ENCODE measurements at regions not wholly inside any gene's neighbourhood (a gene's known extent, or its start where the extent isn't known, plus 50 kb on each side); places are given as distances from the start of the nearest gene placed in this dataset.

DNA sequence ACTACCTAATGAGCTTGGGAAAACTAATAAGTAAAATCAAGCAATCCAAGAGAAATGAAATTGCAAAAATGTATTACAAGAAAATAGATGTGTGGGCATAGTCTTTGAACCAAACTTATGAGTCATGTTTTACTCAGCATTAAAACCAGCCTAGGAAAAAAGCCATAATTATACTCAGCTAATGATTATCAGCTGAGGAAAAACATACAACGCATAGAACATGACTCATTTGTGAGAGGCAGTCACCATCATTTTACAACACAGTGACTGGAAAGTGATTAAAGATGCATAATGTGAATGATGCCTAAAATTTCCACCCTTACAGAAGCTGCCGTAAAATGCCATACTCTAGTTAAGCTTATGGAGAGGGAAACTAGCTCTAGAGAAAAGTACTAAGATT, 238.0 kb upstream of the EOMES start (continued):
- TF ChIP-seq, protein P1, sequence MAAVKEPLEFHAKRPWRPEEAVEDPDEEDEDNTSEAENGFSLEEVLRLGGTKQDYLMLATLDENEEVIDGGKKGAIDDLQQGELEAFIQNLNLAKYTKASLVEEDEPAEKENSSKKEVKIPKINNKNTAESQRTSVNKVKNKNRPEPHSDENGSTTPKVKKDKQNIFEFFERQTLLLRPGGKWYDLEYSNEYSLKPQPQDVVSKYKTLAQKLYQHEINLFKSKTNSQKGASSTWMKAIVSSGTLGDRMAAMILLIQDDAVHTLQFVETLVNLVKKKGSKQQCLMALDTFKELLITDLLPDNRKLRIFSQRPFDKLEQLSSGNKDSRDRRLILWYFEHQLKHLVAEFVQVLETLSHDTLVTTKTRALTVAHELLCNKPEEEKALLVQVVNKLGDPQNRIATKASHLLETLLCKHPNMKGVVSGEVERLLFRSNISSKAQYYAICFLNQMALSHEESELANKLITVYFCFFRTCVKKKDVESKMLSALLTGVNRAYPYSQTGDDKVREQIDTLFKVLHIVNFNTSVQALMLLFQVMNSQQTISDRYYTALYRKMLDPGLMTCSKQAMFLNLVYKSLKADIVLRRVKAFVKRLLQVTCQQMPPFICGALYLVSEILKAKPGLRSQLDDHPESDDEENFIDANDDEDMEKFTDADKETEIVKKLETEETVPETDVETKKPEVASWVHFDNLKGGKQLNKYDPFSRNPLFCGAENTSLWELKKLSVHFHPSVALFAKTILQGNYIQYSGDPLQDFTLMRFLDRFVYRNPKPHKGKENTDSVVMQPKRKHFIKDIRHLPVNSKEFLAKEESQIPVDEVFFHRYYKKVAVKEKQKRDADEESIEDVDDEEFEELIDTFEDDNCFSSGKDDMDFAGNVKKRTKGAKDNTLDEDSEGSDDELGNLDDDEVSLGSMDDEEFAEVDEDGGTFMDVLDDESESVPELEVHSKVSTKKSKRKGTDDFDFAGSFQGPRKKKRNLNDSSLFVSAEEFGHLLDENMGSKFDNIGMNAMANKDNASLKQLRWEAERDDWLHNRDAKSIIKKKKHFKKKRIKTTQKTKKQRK (IDR thresholded peaks at IDR 0.05; ENCODE audit: low read length): no peak

DNA sequence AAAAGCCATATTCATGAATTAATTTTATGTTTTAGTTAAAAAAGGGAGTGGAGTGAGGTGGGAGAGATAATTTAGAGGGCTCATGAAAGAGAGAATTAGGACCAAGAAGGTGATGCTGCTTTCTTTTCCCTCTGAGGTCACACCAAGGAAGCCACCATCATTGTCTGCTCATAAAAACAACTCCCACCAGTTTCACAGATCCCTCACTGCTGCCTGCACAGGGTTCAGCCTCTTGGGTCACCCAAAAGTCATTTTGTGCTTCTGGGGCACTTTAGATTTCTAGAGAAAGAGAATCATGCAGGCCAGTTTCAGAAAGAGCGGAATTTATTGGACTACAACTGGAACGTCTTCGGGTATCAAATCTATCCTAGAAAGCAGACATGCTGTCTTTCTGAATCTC, 241.4 kb upstream of the EOMES start:
- H3K4me3 ChIP-seq (replicated peaks in 1 of 3; ENCODE audit: insufficient read depth in 1 of 3, low read depth in 2 of 3, low read length in 3 of 3): no peak overlapping the region
- no peaks in the 10 kb centered on the region for H3K36me3 ChIP-seq (replicated peaks in 1 of 2; ENCODE audit: control insufficient read depth in 1 of 2, insufficient read depth in 2 of 2, low read length in 2 of 2)
- H3K9me3 ChIP-seq (ENCODE audit: low read length): no peaks in the 10 kb centered on the region
- 17% methylated on average over 3 of the region's 3 CpGs for WGBS (ENCODE audit: low lambda C conversion rate)
- no peak overlapping the region for H3K27ac ChIP-seq (ENCODE audit: extremely low read length, insufficient read depth, low read length)
- in situ Hi-C loops (cut with HindIII; ENCODE audit: extremely low pct_ligation_motif_present, low pct_unique_long_range_greater_than_20kb): no loop called here
- DNase-seq (ENCODE audit: low spot score): no peak
- BruUV-seq (replicated peaks): no TSS peak
- no peaks in the 10 kb centered on the region for H3K4me1 ChIP-seq (ENCODE audit: insufficient read depth, low read length)
- H3K79me2 ChIP-seq (ENCODE audit: insufficient read depth, low read length): no peaks in the 10 kb centered on the region
- intact Hi-C loops (cut with micrococcal nuclease; ENCODE audit: unreplicated experiment): loop anchor here (5.0 kb wide), 1 partner anchor 1894 kb away; no protein-coding TSS in a partner anchor
- ChIA-PET POLR2A (no interaction called here), CTCF (ENCODE audit: low intra/inter-chr PET ratio, low total read pairs) (no interaction called here)
- H3K9ac ChIP-seq (ENCODE audit: insufficient read depth, low read depth, low read length): no peak overlapping the region
- H3K4me2 ChIP-seq (ENCODE audit: low read depth, low read length): no peak overlapping the region
- no peak for TF ChIP-seq ZNF816 (CRISPR knock-in tag; IDR thresholded peaks at IDR 0.05; ENCODE audit: borderline replicate concordance)
- TF ChIP-seq KDM5A (IDR thresholded peaks at IDR 0.05; ENCODE audit: borderline replicate concordance, low read length): no peak
- no peak for TF ChIP-seq IKZF5 (CRISPR knock-in tag; IDR thresholded peaks at IDR 0.05)
- TF ChIP-seq, protein P2, sequence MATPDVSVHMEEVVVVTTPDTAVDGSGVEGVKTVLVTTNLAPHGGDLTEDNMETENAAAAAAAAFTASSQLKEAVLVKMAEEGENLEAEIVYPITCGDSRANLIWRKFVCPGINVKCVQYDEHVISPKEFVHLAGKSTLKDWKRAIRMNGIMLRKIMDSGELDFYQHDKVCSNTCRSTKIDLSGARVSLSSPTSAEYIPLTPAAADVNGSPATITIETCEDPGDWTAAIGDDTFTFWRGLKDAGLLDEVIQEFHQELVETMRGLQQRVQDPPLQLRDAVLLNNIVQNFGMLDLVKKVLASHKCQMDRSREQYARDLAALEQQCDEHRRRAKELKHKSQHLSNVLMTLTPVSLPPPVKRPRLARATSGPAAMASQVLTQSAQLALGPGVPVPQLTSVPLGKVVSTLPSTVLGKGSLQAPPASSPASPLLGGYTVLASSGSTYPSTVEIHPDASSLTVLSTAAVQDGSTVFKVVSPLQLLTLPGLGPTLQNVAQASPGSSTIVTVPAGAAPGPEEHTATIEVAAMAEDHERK (CRISPR knock-in tag; IDR thresholded peaks at IDR 0.05; ENCODE audit: low read depth): no peak
- no peak for TF ChIP-seq HMG20B (CRISPR knock-in tag; conservative IDR thresholded peaks at IDR 0.05)
- TF ChIP-seq ZBTB44 (CRISPR knock-in tag; IDR thresholded peaks at IDR 0.05): no peak
- TF ChIP-seq ZNF274 (CRISPR knock-in tag; IDR thresholded peaks at IDR 0.05): no peak
- TF ChIP-seq HHEX (CRISPR knock-in tag; IDR thresholded peaks at IDR 0.05): no peak
- no peak for TF ChIP-seq PHB2 (IDR thresholded peaks at IDR 0.05; ENCODE audit: partially characterized antibody)
- TF ChIP-seq ZKSCAN1 (IDR thresholded peaks at IDR 0.05; ENCODE audit: low read length): no peak
- TF ChIP-seq SNAPC2 (CRISPR knock-in tag; IDR thresholded peaks at IDR 0.05): no peak
- TF ChIP-seq PHF8 (CRISPR knock-in tag; IDR thresholded peaks at IDR 0.05): no peak
- TF ChIP-seq PPARG (CRISPR knock-in tag; conservative IDR thresholded peaks at IDR 0.05): no peak
- no peak for TF ChIP-seq HNF4A (CRISPR knock-in tag; IDR thresholded peaks at IDR 0.05)
- no peaks in the 10 kb centered on the region for H3K27me3 ChIP-seq (ENCODE audit: control insufficient read depth in 1 of 2, insufficient read depth in 2 of 2, low read length in 2 of 2)
- ATAC-seq: no peak
- no peaks in the 10 kb centered on the region for H4K20me1 ChIP-seq (ENCODE audit: insufficient read depth, low read length)
- no peak overlapping the region for H2AFZ ChIP-seq (ENCODE audit: low read length)
- FAIRE-seq: no peak

Measured in HepG2 (cell line).